H9 (cell line): ENCODE measurements at regions not wholly inside any gene's neighbourhood (a gene's known extent, or its start where the extent isn't known, plus 50 kb on each side); places are given as distances from the start of the nearest gene placed in this dataset.

Source experiments
- DNase-seq: peaks from one replicate; pipeline ENCODE4 v3.0.0-alpha.2; 2017
- H2AFZ ChIP-seq: one replicate; pipeline ENCODE4 v1.6.1; 2013; ENCODE audit warnings: mild to moderate bottlenecking, low read length, control low read depth, moderate library complexity
- H2AK5ac ChIP-seq: 2 replicates; pipeline ENCODE4 v1.6.1; 2013; ENCODE audit warnings: low read length, control low read depth, mixed read lengths; ENCODE audit not compliant: insufficient read length
- H2BK120ac ChIP-seq: one replicate; pipeline ENCODE4 v1.6.1; 2013; ENCODE audit warnings: low read depth, mild to moderate bottlenecking, low read length, control low read depth, inconsistent platforms; ENCODE audit not compliant: poor library complexity, severe bottlenecking
- H2BK12ac ChIP-seq: 2 replicates; pipeline ENCODE4 v1.6.1; 2013; ENCODE audit warnings: low read length, control low read depth, mixed read lengths, low read depth; ENCODE audit not compliant: insufficient read length
- H2BK15ac ChIP-seq: 2 replicates; pipeline ENCODE4 v1.6.1; 2013; ENCODE audit warnings: low read depth, low read length, control low read depth
- H2BK20ac ChIP-seq: one replicate; pipeline ENCODE4 v1.6.1; 2013; ENCODE audit warnings: low read depth, mild to moderate bottlenecking, low read length, control low read depth, inconsistent platforms; ENCODE audit not compliant: poor library complexity, severe bottlenecking
- H2BK5ac ChIP-seq: 2 replicates; pipeline ENCODE4 v1.6.1; 2013; ENCODE audit warnings: low read length, control low read depth, mixed read lengths; ENCODE audit not compliant: insufficient read length
- H3K14ac ChIP-seq: 2 replicates; pipeline ENCODE4 v1.6.1; 2013; ENCODE audit warnings: low read length, control low read depth; ENCODE audit not compliant: insufficient read depth
- H3K18ac ChIP-seq: 2 replicates; pipeline ENCODE4 v1.6.1; 2013; ENCODE audit warnings: low read depth, mild to moderate bottlenecking, mixed read lengths, low read length, control low read depth; ENCODE audit not compliant: insufficient read length
- H3K23ac ChIP-seq: 2 replicates; pipeline ENCODE4 v1.6.1; 2013; ENCODE audit warnings: low read length, control low read depth, mixed read lengths, low read depth; ENCODE audit not compliant: insufficient read length
- H3K23me2 ChIP-seq: 2 replicates; pipeline ENCODE4 v1.6.1; 2013; ENCODE audit warnings: low read depth, mild to moderate bottlenecking, mixed read lengths, low read length, control low read depth; ENCODE audit not compliant: insufficient read length, poor library complexity, severe bottlenecking
- H3K27ac ChIP-seq: 2 replicates; pipeline ENCODE4 v1.5.1; 2013; ENCODE audit warnings: low read length, control low read depth, mixed read lengths, low read depth; ENCODE audit not compliant: insufficient read length
- H3K27me3 ChIP-seq: 2 replicates; pipeline ENCODE4 v1.6.1; 2013; ENCODE audit warnings: low read length, control low read depth, inconsistent platforms; ENCODE audit not compliant: insufficient read depth
- H3K4ac ChIP-seq: 2 replicates; pipeline ENCODE4 v1.6.1; 2013; ENCODE audit warnings: low read depth, mild to moderate bottlenecking, control low read depth, inconsistent platforms, low read length, moderate library complexity
- H3K4me1 ChIP-seq: 2 replicates; pipeline ENCODE4 v1.6.1; 2013; ENCODE audit warnings: low read length, control low read depth, inconsistent platforms; ENCODE audit not compliant: insufficient read depth
- H3K4me2 ChIP-seq: 2 replicates; pipeline ENCODE4 v1.6.1; 2013; ENCODE audit warnings: low read length, control low read depth, mixed read lengths; ENCODE audit not compliant: insufficient read length, insufficient read depth
- H3K56ac ChIP-seq: 2 replicates; pipeline ENCODE4 v1.6.1; 2013; ENCODE audit warnings: low read depth, mild to moderate bottlenecking, mixed read lengths, low read length, control low read depth; ENCODE audit not compliant: insufficient read length
- H3K79me1 ChIP-seq: 2 replicates; pipeline ENCODE4 v1.6.1; 2013; ENCODE audit warnings: low read depth, mild to moderate bottlenecking, moderate library complexity, low read length, control low read depth, inconsistent platforms; ENCODE audit not compliant: insufficient read depth, poor library complexity, severe bottlenecking
- H3K79me2 ChIP-seq: 2 replicates; pipeline ENCODE4 v1.6.1; 2013; ENCODE audit warnings: low read length, control low read depth, inconsistent platforms; ENCODE audit not compliant: insufficient read depth
- H3K9ac ChIP-seq: 2 replicates; pipeline ENCODE4 v1.6.1; 2013; ENCODE audit warnings: low read length, control low read depth, mixed read lengths; ENCODE audit not compliant: insufficient read length; ENCODE audit errors: extremely low read depth
- H3K9me3 ChIP-seq: one replicate; pipeline ENCODE4 v1.6.1; 2013; ENCODE audit warnings: low read depth, low read length, inconsistent platforms; ENCODE audit not compliant: control insufficient read depth
- H3T11ph ChIP-seq: one replicate; pipeline ENCODE4 v1.6.1; 2013; ENCODE audit warnings: mild to moderate bottlenecking, low read length, control low read depth, inconsistent platforms
- H4K20me1 ChIP-seq: one replicate; pipeline ENCODE4 v1.6.1; 2013; ENCODE audit not compliant: control insufficient read depth, insufficient read length, insufficient read depth
- H4K5ac ChIP-seq: 2 replicates; pipeline ENCODE4 v1.6.1; 2013; ENCODE audit warnings: low read depth, mild to moderate bottlenecking, mixed read lengths, low read length, control low read depth; ENCODE audit not compliant: insufficient read length
- H4K8ac ChIP-seq: replicated peaks from 2 replicates; pipeline ENCODE4 v1.6.1; 2013; ENCODE audit warnings: low read length, control low read depth, mixed read lengths, low read depth; ENCODE audit not compliant: insufficient read length
- H4K91ac ChIP-seq: 2 replicates; pipeline ENCODE4 v1.6.1; 2013; ENCODE audit warnings: low read depth, mild to moderate bottlenecking, moderate library complexity, mixed read lengths, low read length, control low read depth; ENCODE audit not compliant: insufficient read length
- H3K27ac Mint-ChIP-seq, 3 experiments: 2 replicates in 2 of 3; 3 replicates in 1 of 3; pipeline ENCODE4 v1.8.0; 2020 to 2021; ENCODE audit warnings: mixed read lengths in 3 of 3, mild to moderate bottlenecking in 1 of 3, moderate library complexity in 1 of 3
- H3K27me3 Mint-ChIP-seq: 2 replicates; pipeline ENCODE4 v1.8.0; 2021; ENCODE audit warnings: low read depth, mild to moderate bottlenecking, moderate library complexity, mixed read lengths
- H3K36me3 Mint-ChIP-seq, 3 experiments: 2 replicates in 2 of 3; 3 replicates in 1 of 3; pipeline ENCODE4 v1.8.0; 2020 to 2021; ENCODE audit warnings: low read depth in 3 of 3, mixed read lengths in 3 of 3; ENCODE audit not compliant: insufficient read depth in 1 of 3
- H3K4me1 Mint-ChIP-seq, 2 experiments: 2 replicates each; pipeline ENCODE4 v1.8.0; 2020; ENCODE audit warnings: mixed read lengths in 2 of 2
- H3K4me3 Mint-ChIP-seq, 2 experiments: 2 replicates in 1 of 2; 3 replicates in 1 of 2; pipeline ENCODE4 v1.8.0; 2020 to 2021; ENCODE audit warnings: mild to moderate bottlenecking in 2 of 2, mixed read lengths in 2 of 2, moderate library complexity in 1 of 2
- H3K9me3 Mint-ChIP-seq, 2 experiments: 2 replicates in 1 of 2; 3 replicates in 1 of 2; pipeline ENCODE4 v1.8.0; 2020; ENCODE audit warnings: mild to moderate bottlenecking in 2 of 2, mixed read lengths in 2 of 2, moderate library complexity in 1 of 2
- WGBS: extraction: QIAGEN DNeasy Blood & Tissue Kit; methylation state at CpG from one replicate; pipeline ENCODE4 v1.1.7; 2013; ENCODE audit warnings: missing lambda C conversion rate, low lambda C conversion rate, mixed read lengths; ENCODE audit not compliant: insufficient read length; ENCODE audit errors: extremely low coverage; 5-methylcytosine and 5-hydroxymethylcytosine counted together
- TF ChIP-seq, protein P1 (sequence below): fragments of 200-600 bp; sonication (generic); conservative IDR thresholded peaks from 3 replicates; pipeline ENCODE4 v1.8.0; 2021; ENCODE audit warnings: antibody characterized with exemption, mild to moderate bottlenecking

DNA sequence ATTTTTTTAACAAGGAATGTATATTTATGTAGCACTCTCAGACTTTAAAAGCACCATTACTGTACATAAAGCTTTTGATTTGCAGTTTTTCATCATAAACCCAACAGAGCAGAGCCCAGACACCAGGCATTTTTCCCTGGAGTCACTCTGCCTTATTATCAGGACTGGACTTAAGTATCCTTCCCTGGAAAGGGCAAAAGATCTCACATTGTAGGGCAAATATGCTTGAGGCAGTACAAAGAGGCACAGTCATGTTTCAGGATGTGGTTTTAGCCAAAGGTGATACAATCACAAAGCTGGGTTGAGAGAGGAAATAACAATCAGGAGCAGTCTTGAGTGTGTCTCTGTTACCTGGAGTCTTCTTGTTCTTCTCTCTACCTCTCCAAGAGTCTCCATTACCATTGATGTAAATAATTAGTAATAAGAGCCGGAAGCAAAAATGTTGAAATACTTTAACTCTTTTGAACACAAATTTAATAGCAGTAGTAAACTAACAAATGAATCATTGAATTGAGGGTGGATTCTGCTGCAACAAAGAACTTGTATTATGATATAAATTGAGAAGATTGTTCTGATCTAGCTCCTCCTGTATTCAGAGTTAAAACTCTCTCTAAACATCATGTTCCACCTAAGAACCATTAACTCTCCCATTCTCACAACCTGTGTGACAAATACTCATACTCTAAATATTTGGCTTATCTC is 160.5 kb downstream of the LTN1 start:
- 0 out of 7 replicates have a peak, but pooled peaks cover 0 to 4% (median 3%) of the 10 kb centered on the region in 3 experiments for H3K36me3 Mint-ChIP-seq
- H3K27ac Mint-ChIP-seq: no peak overlapping the region; a peak in 1 of 7 replicates
- no peak overlapping the region for H4K5ac ChIP-seq
- H3K9me3 ChIP-seq: no peaks in the 10 kb centered on the region
- H2BK120ac ChIP-seq: no peak overlapping the region
- H2BK12ac ChIP-seq: no peak overlapping the region
- H3K79me2 ChIP-seq: no peaks in the 10 kb centered on the region
- no peaks in the 10 kb centered on the region for H3K79me1 ChIP-seq
- no peak overlapping the region for H3K23ac ChIP-seq
- no peak overlapping the region for H3K56ac ChIP-seq
- no peaks in the 10 kb centered on the region for H3K27me3 Mint-ChIP-seq
- H3K9ac ChIP-seq: no peak overlapping the region
- H4K91ac ChIP-seq: no peak overlapping the region
- no peak overlapping the region for H3K27ac ChIP-seq
- H3K9me3 Mint-ChIP-seq: no peaks in the 10 kb centered on the region
- no peaks in the 10 kb centered on the region for H3K27me3 ChIP-seq
- no CpG with 5 or more reads among the region's 1 CpG for WGBS
- H3K4me3 Mint-ChIP-seq: no peak overlapping the region
- no peak overlapping the region for H4K8ac ChIP-seq
- no peak overlapping the region for H2AK5ac ChIP-seq
- H3K4ac ChIP-seq: no peak overlapping the region
- H3K4me1 Mint-ChIP-seq: peaks cover 12 to 21% of the 10 kb centered on the region in 2 experiments
- no peaks in the 10 kb centered on the region for H3K23me2 ChIP-seq
- no peak for DNase-seq
- no peaks in the 10 kb centered on the region for H3K4me1 ChIP-seq
- peak overlapping the region; percentile 12 for H2AFZ ChIP-seq
- no peak overlapping the region for H3T11ph ChIP-seq
- H4K20me1 ChIP-seq: no peaks in the 10 kb centered on the region
- TF ChIP-seq, protein P1, sequence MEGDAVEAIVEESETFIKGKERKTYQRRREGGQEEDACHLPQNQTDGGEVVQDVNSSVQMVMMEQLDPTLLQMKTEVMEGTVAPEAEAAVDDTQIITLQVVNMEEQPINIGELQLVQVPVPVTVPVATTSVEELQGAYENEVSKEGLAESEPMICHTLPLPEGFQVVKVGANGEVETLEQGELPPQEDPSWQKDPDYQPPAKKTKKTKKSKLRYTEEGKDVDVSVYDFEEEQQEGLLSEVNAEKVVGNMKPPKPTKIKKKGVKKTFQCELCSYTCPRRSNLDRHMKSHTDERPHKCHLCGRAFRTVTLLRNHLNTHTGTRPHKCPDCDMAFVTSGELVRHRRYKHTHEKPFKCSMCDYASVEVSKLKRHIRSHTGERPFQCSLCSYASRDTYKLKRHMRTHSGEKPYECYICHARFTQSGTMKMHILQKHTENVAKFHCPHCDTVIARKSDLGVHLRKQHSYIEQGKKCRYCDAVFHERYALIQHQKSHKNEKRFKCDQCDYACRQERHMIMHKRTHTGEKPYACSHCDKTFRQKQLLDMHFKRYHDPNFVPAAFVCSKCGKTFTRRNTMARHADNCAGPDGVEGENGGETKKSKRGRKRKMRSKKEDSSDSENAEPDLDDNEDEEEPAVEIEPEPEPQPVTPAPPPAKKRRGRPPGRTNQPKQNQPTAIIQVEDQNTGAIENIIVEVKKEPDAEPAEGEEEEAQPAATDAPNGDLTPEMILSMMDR: no peak
- no peak overlapping the region for H2BK5ac ChIP-seq
- H2BK20ac ChIP-seq: no peak overlapping the region
- H3K4me2 ChIP-seq: no peak overlapping the region
- H3K18ac ChIP-seq: no peak overlapping the region
- H3K14ac ChIP-seq: no peak overlapping the region
- no peak overlapping the region for H2BK15ac ChIP-seq
